ENCODE measurements at regions not wholly inside any gene's neighbourhood (a gene's known extent, or its start where the extent isn't known, plus 50 kb on each side); places are given as distances from the start of the nearest gene placed in this dataset.

DNA sequence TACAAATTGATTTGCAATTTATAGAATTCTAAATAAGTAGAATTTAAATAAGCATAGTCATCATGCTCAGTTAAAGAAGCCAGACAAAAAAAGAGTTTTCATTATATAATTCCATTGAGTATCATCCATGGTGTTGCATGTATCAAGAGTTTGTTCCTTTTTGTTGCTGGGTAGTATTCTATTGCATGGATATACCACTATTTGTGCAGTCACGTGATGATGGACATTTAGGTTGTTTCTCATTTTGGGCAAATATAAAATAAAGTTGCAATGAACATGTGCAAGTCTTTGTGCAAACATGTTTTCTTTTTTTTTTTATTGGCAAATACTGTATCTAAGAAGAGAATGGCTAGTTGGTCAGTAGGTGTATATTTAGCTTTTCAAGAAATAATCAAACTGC lies 186.2 kb upstream of the FRMD6 start:
- TF ChIP-seq POLR2AphosphoS5 (IDR thresholded peaks at IDR 0.05; ENCODE audit: borderline replicate concordance, low read depth, low read length) (no peak), EZH2 (IDR thresholded peaks at IDR 0.05) (no peak), FOXP2 (optimal IDR thresholded peaks at IDR 0.05; ENCODE audit: control extremely low read depth, extremely low read length, insufficient read depth) (no peak)
